SK-N-SH treated with all-trans-retinoic acid at 6 μM for 48 hours (cell line): ENCODE measurements at regions not wholly inside any gene's neighbourhood (a gene's known extent, or its start where the extent isn't known, plus 50 kb on each side); places are given as distances from the start of the nearest gene placed in this dataset.

Experiments
- CREB5 ChIP-seq: fragments of 250-450 bp; sonication (Bioruptor Pico); IDR thresholded peaks from 2 replicates; pipeline ENCODE4 v1.5.1; 2020; ENCODE audit warnings: low read depth, mild to moderate bottlenecking, moderate library complexity
- ISL1 ChIP-seq: fragments of 250-450 bp; sonication (Bioruptor Pico); IDR thresholded peaks from 2 replicates; pipeline ENCODE4 v2.1.2; 2022; ENCODE audit warnings: mild to moderate bottlenecking, moderate library complexity
- ZFP30 ChIP-seq: fragments of 450-650 bp; formaldehyde crosslinking; IDR thresholded peaks from 2 replicates; pipeline ENCODE4 v1.5.0; 2022; ENCODE audit warnings: mild to moderate bottlenecking, moderate library complexity
- ZNF565 ChIP-seq: fragments of 450-650 bp; formaldehyde crosslinking; conservative IDR thresholded peaks from 2 replicates; pipeline ENCODE4 v1.5.0; 2020; ENCODE audit warnings: low read depth, mild to moderate bottlenecking, moderate library complexity
- TF ChIP-seq, protein P1 (sequence below): fragments of 250-450 bp; sonication (Bioruptor Pico); IDR thresholded peaks from 2 replicates; pipeline ENCODE4 v1.5.1; 2021; ENCODE audit warnings: mild to moderate bottlenecking, moderate library complexity
- TF ChIP-seq, protein P2 (sequence below): fragments of 250-450 bp; sonication (Bioruptor Pico); IDR thresholded peaks from 2 replicates; pipeline ENCODE4 v1.5.0; 2020; ENCODE audit warnings: mild to moderate bottlenecking, moderate library complexity
- TF ChIP-seq, protein P3 (sequence below): fragments of 250-450 bp; sonication (Bioruptor Pico); IDR thresholded peaks from 2 replicates; pipeline ENCODE4 v1.8.0; 2021; ENCODE audit warnings: low read depth, mild to moderate bottlenecking, moderate library complexity, borderline replicate concordance

- TF ChIP-seq ZFP30 (CRISPR knock-in tag) (no peak), CREB5 (CRISPR knock-in tag) (no peak), ZNF565 (CRISPR knock-in tag) (no peak), ISL1 (CRISPR knock-in tag) (no peak)
- TF ChIP-seq, protein P1, sequence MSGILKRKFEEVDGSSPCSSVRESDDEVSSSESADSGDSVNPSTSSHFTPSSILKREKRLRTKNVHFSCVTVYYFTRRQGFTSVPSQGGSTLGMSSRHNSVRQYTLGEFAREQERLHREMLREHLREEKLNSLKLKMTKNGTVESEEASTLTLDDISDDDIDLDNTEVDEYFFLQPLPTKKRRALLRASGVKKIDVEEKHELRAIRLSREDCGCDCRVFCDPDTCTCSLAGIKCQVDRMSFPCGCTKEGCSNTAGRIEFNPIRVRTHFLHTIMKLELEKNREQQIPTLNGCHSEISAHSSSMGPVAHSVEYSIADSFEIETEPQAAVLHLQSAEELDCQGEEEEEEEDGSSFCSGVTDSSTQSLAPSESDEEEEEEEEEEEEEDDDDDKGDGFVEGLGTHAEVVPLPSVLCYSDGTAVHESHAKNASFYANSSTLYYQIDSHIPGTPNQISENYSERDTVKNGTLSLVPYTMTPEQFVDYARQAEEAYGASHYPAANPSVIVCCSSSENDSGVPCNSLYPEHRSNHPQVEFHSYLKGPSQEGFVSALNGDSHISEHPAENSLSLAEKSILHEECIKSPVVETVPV: no peak
- TF ChIP-seq, protein P2, sequence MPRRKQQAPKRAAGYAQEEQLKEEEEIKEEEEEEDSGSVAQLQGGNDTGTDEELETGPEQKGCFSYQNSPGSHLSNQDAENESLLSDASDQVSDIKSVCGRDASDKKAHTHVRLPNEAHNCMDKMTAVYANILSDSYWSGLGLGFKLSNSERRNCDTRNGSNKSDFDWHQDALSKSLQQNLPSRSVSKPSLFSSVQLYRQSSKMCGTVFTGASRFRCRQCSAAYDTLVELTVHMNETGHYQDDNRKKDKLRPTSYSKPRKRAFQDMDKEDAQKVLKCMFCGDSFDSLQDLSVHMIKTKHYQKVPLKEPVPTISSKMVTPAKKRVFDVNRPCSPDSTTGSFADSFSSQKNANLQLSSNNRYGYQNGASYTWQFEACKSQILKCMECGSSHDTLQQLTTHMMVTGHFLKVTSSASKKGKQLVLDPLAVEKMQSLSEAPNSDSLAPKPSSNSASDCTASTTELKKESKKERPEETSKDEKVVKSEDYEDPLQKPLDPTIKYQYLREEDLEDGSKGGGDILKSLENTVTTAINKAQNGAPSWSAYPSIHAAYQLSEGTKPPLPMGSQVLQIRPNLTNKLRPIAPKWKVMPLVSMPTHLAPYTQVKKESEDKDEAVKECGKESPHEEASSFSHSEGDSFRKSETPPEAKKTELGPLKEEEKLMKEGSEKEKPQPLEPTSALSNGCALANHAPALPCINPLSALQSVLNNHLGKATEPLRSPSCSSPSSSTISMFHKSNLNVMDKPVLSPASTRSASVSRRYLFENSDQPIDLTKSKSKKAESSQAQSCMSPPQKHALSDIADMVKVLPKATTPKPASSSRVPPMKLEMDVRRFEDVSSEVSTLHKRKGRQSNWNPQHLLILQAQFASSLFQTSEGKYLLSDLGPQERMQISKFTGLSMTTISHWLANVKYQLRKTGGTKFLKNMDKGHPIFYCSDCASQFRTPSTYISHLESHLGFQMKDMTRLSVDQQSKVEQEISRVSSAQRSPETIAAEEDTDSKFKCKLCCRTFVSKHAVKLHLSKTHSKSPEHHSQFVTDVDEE (CRISPR knock-in tag): no peak
- TF ChIP-seq, protein P3, sequence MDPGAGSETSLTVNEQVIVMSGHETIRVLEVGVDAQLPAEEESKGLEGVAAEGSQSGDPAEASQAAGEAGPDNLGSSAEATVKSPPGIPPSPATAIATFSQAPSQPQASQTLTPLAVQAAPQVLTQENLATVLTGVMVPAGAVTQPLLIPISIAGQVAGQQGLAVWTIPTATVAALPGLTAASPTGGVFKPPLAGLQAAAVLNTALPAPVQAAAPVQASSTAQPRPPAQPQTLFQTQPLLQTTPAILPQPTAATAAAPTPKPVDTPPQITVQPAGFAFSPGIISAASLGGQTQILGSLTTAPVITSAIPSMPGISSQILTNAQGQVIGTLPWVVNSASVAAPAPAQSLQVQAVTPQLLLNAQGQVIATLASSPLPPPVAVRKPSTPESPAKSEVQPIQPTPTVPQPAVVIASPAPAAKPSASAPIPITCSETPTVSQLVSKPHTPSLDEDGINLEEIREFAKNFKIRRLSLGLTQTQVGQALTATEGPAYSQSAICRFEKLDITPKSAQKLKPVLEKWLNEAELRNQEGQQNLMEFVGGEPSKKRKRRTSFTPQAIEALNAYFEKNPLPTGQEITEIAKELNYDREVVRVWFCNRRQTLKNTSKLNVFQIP: no peak
Measured at GRCh38 chr7:94782777-94783176, 124.6 kb upstream of the PPP1R9A start.
